ENCODE measurements at regions not wholly inside any gene's neighbourhood (a gene's known extent, or its start where the extent isn't known, plus 50 kb on each side); places are given as distances from the start of the nearest gene placed in this dataset.

GRCh38 chr21:27814226-27814625 lies 847.3 kb upstream of the ADAMTS5 start:
- TF ChIP-seq, protein P1, sequence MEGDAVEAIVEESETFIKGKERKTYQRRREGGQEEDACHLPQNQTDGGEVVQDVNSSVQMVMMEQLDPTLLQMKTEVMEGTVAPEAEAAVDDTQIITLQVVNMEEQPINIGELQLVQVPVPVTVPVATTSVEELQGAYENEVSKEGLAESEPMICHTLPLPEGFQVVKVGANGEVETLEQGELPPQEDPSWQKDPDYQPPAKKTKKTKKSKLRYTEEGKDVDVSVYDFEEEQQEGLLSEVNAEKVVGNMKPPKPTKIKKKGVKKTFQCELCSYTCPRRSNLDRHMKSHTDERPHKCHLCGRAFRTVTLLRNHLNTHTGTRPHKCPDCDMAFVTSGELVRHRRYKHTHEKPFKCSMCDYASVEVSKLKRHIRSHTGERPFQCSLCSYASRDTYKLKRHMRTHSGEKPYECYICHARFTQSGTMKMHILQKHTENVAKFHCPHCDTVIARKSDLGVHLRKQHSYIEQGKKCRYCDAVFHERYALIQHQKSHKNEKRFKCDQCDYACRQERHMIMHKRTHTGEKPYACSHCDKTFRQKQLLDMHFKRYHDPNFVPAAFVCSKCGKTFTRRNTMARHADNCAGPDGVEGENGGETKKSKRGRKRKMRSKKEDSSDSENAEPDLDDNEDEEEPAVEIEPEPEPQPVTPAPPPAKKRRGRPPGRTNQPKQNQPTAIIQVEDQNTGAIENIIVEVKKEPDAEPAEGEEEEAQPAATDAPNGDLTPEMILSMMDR (IDR thresholded peaks at IDR 0.05; ENCODE audit: insufficient read depth, low read length, missing control alignments) = no peak
- no peak overlapping the region for H3K4me3 ChIP-seq (ENCODE audit: low read depth, low read length)
- no peak for DNase-seq (ENCODE audit: low read depth, low spot score)
- ChIA-PET POLR2A (no interaction called here), CTCF (no interaction called here)

GRCh38 chr21:27813750-27814149 lies 846.9 kb upstream of the ADAMTS5 start:
- no peak overlapping the region for H3K4me3 ChIP-seq (ENCODE audit: low read depth, low read length)
- ChIA-PET CTCF (interaction anchor here (1.9 to 3.1 kb wide), 2 partner anchors 10 to 12 kb away, joined by 11 to 17 read pairs; no protein-coding TSS in a partner anchor), POLR2A (no interaction called here)
- no peak for DNase-seq (ENCODE audit: low read depth, low spot score)
- TF ChIP-seq, protein P1 (IDR thresholded peaks at IDR 0.05; ENCODE audit: insufficient read depth, low read length, missing control alignments) = no peak

GRCh38 chr21:27813344-27813743 lies 846.5 kb upstream of the ADAMTS5 start:
- DNase-seq (ENCODE audit: low read depth, low spot score) = no peak
- TF ChIP-seq, protein P1 (IDR thresholded peaks at IDR 0.05; ENCODE audit: insufficient read depth, low read length, missing control alignments) = no peak
- CTCF ChIA-PET = interaction anchor here (1.9 to 3.1 kb wide), 2 partner anchors 10 to 12 kb away, joined by 11 to 17 read pairs; no protein-coding TSS in a partner anchor
- POLR2A ChIA-PET = no interaction called here
- H3K4me3 ChIP-seq (ENCODE audit: low read depth, low read length) = no peak overlapping the region

GRCh38 chr21:27812279-27812678 lies 845.4 kb upstream of the ADAMTS5 start:
- POLR2A ChIA-PET = no interaction called here
- TF ChIP-seq, protein P1 (IDR thresholded peaks at IDR 0.05; ENCODE audit: insufficient read depth, low read length, missing control alignments) = no peak
- H3K4me3 ChIP-seq (ENCODE audit: low read depth, low read length) = no peak overlapping the region
- no peak for DNase-seq (ENCODE audit: low read depth, low spot score)
- CTCF ChIA-PET = interaction anchor here (0.6 to 3.1 kb wide), 3 partner anchors 9 to 293 kb away, joined by 4 to 17 read pairs (median 11); no protein-coding TSS in a partner anchor

DNA sequence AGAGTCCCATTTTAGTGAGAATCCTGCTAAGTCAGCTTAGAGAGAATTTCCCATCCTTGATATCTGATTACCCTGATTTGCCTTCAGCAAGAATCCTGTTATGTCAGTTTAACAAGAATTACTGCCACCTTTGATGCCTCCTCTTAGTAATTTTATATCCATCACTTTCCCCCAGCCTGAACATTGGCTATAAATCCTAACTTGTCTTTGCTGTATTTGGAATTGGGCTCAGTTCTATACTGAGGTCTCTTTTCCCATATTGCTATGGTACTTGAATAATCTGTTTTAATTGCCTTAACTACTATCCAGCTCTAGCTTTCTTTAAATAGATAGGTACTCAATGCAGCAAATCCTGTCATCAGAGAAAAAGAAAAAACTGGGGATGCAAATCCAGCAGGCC lies 842.0 kb upstream of the ADAMTS5 start:
- CTCF ChIA-PET = interaction anchor here (1.3 kb wide), 1 partner anchor 21 kb away, joined by 3 read pairs; no protein-coding TSS in a partner anchor
- H3K4me3 ChIP-seq (ENCODE audit: low read depth, low read length) = no peak overlapping the region
- TF ChIP-seq, protein P1 (IDR thresholded peaks at IDR 0.05; ENCODE audit: insufficient read depth, low read length, missing control alignments) = no peak
- POLR2A ChIA-PET = no interaction called here
- no peak for DNase-seq (ENCODE audit: low read depth, low spot score)

DNA sequence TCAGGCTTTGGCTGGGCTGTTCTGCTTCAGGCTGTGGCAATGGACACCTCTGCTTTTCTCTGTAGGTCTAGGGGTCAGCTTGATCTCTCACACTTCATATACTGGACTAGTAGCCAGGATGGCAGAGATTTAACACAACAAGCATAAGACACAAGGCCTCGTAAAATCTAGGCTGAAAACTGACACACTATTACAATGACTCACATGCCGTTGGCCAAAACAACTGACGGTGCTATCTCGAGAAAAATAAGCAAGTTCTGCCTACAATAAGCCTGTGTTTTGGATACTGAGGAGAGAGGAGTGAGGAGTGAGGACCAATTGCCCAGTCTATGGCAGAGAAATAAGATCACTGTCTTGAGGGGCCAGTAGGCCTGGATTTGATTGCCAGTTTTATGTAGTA lies 840.7 kb upstream of the ADAMTS5 start:
- ChIA-PET CTCF (no interaction called here), POLR2A (no interaction called here)
- no peak for DNase-seq (ENCODE audit: low read depth, low spot score)
- no peak overlapping the region for H3K4me3 ChIP-seq (ENCODE audit: low read depth, low read length)
- TF ChIP-seq, protein P1 (IDR thresholded peaks at IDR 0.05; ENCODE audit: insufficient read depth, low read length, missing control alignments) = no peak

All from AG04449 (cell line).